Esophagus squamous epithelium (tissue), 5 donors: ENCODE measurements at regions not wholly inside any gene's neighbourhood (a gene's known extent, or its start where the extent isn't known, plus 50 kb on each side); places are given as distances from the start of the nearest gene placed in this dataset.

Experiments used
- DNase-seq: peaks from one replicate; lab custom pipeline; 2025; lab: John Stamatoyannopoulos, UW
- H3K27ac ChIP-seq, 4 donors: fragments of 200-600 bp; sonication (generic); one replicate each; pipeline ENCODE4 v1.5.1; 2016 to 2019; ENCODE audit warnings: mild to moderate bottlenecking in 1 of 4
- H3K27me3 ChIP-seq, 4 donors: fragments of 200-600 bp; sonication (generic); 1 replicate in 3 of 4; 2 replicates in 1 of 4; pipeline versions ENCODE4 v1.5.1 to v1.6.0; 2017 to 2021; ENCODE audit warnings: antibody characterized with exemption in 1 of 4
- H3K36me3 ChIP-seq, 3 donors: fragments of 200-600 bp; sonication (generic); one replicate each; pipeline ENCODE4 v1.5.1; 2016 to 2019
- H3K4me1 ChIP-seq, 3 donors: fragments of 200-600 bp; sonication (generic); one replicate each; pipeline ENCODE4 v1.5.1; 2017 to 2019
- H3K4me3 ChIP-seq, 4 donors: fragments of 200-600 bp; sonication (generic); 1 replicate in 3 of 4; 2 replicates in 1 of 4; pipeline ENCODE4 v1.5.1; 2016 to 2019; ENCODE audit warnings: mild to moderate bottlenecking in 2 of 4, moderate library complexity in 1 of 4
- H3K9me3 ChIP-seq, 3 donors: fragments of 200-600 bp; sonication (generic); one replicate each; pipeline ENCODE4 v1.5.1; 2016 to 2019
- CTCF ChIP-seq, 6 experiments: fragments of 450-650 bp in 4 of 6; fragments of 200-600 bp in 2 of 6; sonication (generic) in 2 of 6; IDR thresholded peaks; one replicate each; pipeline ENCODE4 v1.5.1; 2016 to 2019; ENCODE audit warnings: antibody characterized with exemption in 6 of 6, mild to moderate bottlenecking in 4 of 6, moderate library complexity in 4 of 6
- POLR2A ChIP-seq, 4 donors: fragments of 450-650 bp; IDR thresholded peaks; one replicate each; pipeline ENCODE4 v1.6.1; 2017; ENCODE audit warnings: antibody characterized with exemption in 4 of 4, mild to moderate bottlenecking in 4 of 4, moderate library complexity in 3 of 4
- WGBS, 2 donors: methylation state at CpG; one replicate each; pipeline ENCODE4 v1.1.5; 2018; 5-methylcytosine and 5-hydroxymethylcytosine counted together
- intact Hi-C: fragments of 100-400 bp; cut with DNase I; formaldehyde crosslinking; loops from one replicate; pipeline ENCODE4 v1.15.0; 2022
- donor health status: DM: yes; HTN: yes; CAD: no.

GRCh38 chr19:29402563-29402962 lies 123.2 kb upstream of the VSTM2B start:
- Histone ChIP-seq H3K4me1 (peaks cover 5 to 23% (median 15%) of the 10 kb centered on the region in 3 donors), H3K36me3 (no peaks in the 10 kb centered on the region), H3K27ac (no peak overlapping the region), H3K27me3 (peaks cover 0 to 15% (median 0%) of the 10 kb centered on the region in 4 donors), H3K9me3 (no peaks in the 10 kb centered on the region), H3K4me3 (no peak overlapping the region)
- TF ChIP-seq POLR2A (IDR thresholded peaks at IDR 0.05) (no peak), CTCF (IDR thresholded peaks at IDR 0.05) (no peak)
- intact Hi-C loops: no loop called here
- no peak for DNase-seq
- WGBS, 2 donors: 100% methylated on average over 1 of the region's 6 CpGs; no CpG with 5 or more reads in 1 of the 2 donors

- no peaks in the 10 kb centered on the region for H3K9me3 ChIP-seq
- peaks cover 0 to 14% (median 0%) of the 10 kb centered on the region in 4 donors for H3K27me3 ChIP-seq
- peaks cover 5 to 20% (median 15%) of the 10 kb centered on the region in 3 donors for H3K4me1 ChIP-seq
- H3K36me3 ChIP-seq: no peaks in the 10 kb centered on the region
- 63 to 74% methylated on average over 3 to 5 of the region's 8 CpGs for WGBS, 2 donors
- no peak for DNase-seq
- H3K27ac ChIP-seq: peak overlapping the region in 2 of 4 donors; percentile 74 to 83
- H3K4me3 ChIP-seq: no peak overlapping the region
- intact Hi-C loops: no loop called here
- TF ChIP-seq POLR2A (IDR thresholded peaks at IDR 0.05) (no peak), CTCF (IDR thresholded peaks at IDR 0.05) (no peak)
Observed at GRCh38 chr19:29404015-29404414, 121.8 kb upstream of the VSTM2B start.

- Histone ChIP-seq H3K9me3 (no peaks in the 10 kb centered on the region), H3K4me3 (peak overlapping the region in 1 of 4 donors; percentile 29), H3K4me1 (peaks cover 5 to 20% (median 15%) of the 10 kb centered on the region in 3 donors), H3K27ac (peak overlapping the region; percentile 61 to 85 (median 78)), H3K36me3 (no peaks in the 10 kb centered on the region), H3K27me3 (peaks cover 0 to 8% (median 0%) of the 10 kb centered on the region in 4 donors)
- WGBS, 2 donors: 5 to 7% methylated on average over 10 to 22 of the region's 33 CpGs
- intact Hi-C loops: no loop called here
- no peak for TF ChIP-seq CTCF (IDR thresholded peaks at IDR 0.05)
- no peak for TF ChIP-seq POLR2A (IDR thresholded peaks at IDR 0.05)
- DNase-seq: no peak
Observed at GRCh38 chr19:29404951-29405727, 120.7 kb upstream of the VSTM2B start.

GRCh38 chr19:29405728-29405995 lies 120.1 kb upstream of the VSTM2B start:
- TF ChIP-seq CTCF (IDR thresholded peaks at IDR 0.05) (no peak), POLR2A (IDR thresholded peaks at IDR 0.05) (no peak)
- DNase-seq: no peak
- H3K4me1 ChIP-seq: peaks cover 5 to 24% (median 15%) of the 10 kb centered on the region in 3 donors
- H3K36me3 ChIP-seq: no peaks in the 10 kb centered on the region
- intact Hi-C loops: no loop called here
- 44 to 64% methylated on average over 1 to 4 of the region's 11 CpGs for WGBS, 2 donors
- peaks cover 0 to 8% (median 0%) of the 10 kb centered on the region in 4 donors for H3K27me3 ChIP-seq
- no peaks in the 10 kb centered on the region for H3K9me3 ChIP-seq
- peak overlapping the region in 1 of 4 donors; percentile 29 for H3K4me3 ChIP-seq
- H3K27ac ChIP-seq: peak overlapping the region; percentile 61 to 85 (median 73)

GRCh38 chr19:29409076-29409862 lies 116.5 kb upstream of the VSTM2B start:
- intact Hi-C loops: no loop called here
- H3K9me3 ChIP-seq: no peaks in the 10 kb centered on the region
- H3K4me3 ChIP-seq: no peak overlapping the region
- WGBS, 2 donors: 72 to 81% methylated on average over 3 to 4 of the region's 14 CpGs
- DNase-seq: no peak
- H3K36me3 ChIP-seq: no peaks in the 10 kb centered on the region
- no peaks in the 10 kb centered on the region for H3K27me3 ChIP-seq
- no peak overlapping the region for H3K27ac ChIP-seq
- TF ChIP-seq CTCF (IDR thresholded peaks at IDR 0.05) (no peak), POLR2A (IDR thresholded peaks at IDR 0.05) (no peak)
- peaks cover 5 to 35% (median 15%) of the 10 kb centered on the region in 3 donors for H3K4me1 ChIP-seq
